ENCODE measurements at regions not wholly inside any gene's neighbourhood (a gene's known extent, or its start where the extent isn't known, plus 50 kb on each side); places are given as distances from the start of the nearest gene placed in this dataset.

DNA sequence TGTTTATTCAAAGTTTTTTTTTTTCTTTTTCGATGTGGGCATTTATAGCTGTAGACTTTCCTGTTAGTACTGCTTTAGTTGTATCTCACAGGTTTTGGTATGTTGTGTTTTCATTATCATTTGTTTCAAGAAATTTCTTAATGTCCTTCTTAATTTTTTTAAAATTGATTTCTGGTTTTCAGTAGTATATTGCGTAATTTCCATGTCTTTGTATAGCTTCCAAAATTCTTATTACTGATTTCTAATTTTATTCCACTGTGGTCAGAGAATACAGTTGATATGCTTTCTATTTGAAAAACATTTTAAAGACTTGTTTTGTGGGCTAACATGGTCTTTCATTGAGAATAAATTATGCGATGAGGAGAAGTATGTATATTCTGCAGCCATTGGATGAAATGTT lies 463.2 kb upstream of the B3GALT2 start:
- ChIA-PET POLR2A (no interaction called here), CTCF (no interaction called here)
- Histone ChIP-seq H2AFZ (ENCODE audit: low read depth, low read length) (no peak overlapping the region), H3K36me3 (ENCODE audit: control insufficient read depth in 2 of 2, extremely low read depth in 1 of 2, insufficient read depth in 2 of 2, low read length in 2 of 2) (no peaks in the 10 kb centered on the region), H3K9me3 (replicated peaks; ENCODE audit: control insufficient read depth, insufficient read depth, low read length) (no peaks in the 10 kb centered on the region), H3K4me1 (ENCODE audit: control insufficient read depth, extremely low read depth, insufficient read depth, low read length) (no peaks in the 10 kb centered on the region), H3K27me3 (ENCODE audit: control insufficient read depth in 2 of 2, insufficient read depth in 2 of 2, low read length in 2 of 2) (no peaks in the 10 kb centered on the region), H3K27ac (ENCODE audit: insufficient read depth, low read depth, low read length) (no peak overlapping the region), H3K9ac (replicated peaks; ENCODE audit: extremely low read depth, insufficient read depth, low read length) (no peak overlapping the region), H3K4me2 (ENCODE audit: insufficient read depth, low read length) (no peak overlapping the region), H4K20me1 (replicated peaks; ENCODE audit: control insufficient read depth, extremely low read depth, insufficient read depth, low read length) (no peaks in the 10 kb centered on the region), H3K4me3 (replicated peaks in 1 of 3; ENCODE audit: insufficient read depth in 1 of 3, low read depth in 1 of 3, low read length in 3 of 3) (no peak overlapping the region), H3K9me1 (replicated peaks; ENCODE audit: control insufficient read depth, extremely low read depth, insufficient read depth, low read length) (no peaks in the 10 kb centered on the region), H3K79me2 (ENCODE audit: control insufficient read depth, insufficient read depth, low read length) (no peaks in the 10 kb centered on the region)
- no TSS peak for BruUV-seq (replicated peaks)
- TF ChIP-seq, protein P1, sequence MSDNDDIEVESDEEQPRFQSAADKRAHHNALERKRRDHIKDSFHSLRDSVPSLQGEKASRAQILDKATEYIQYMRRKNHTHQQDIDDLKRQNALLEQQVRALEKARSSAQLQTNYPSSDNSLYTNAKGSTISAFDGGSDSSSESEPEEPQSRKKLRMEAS (IDR thresholded peaks at IDR 0.05; ENCODE audit: insufficient read depth, insufficient read length), result no peak
- TF ChIP-seq FOS (IDR thresholded peaks at IDR 0.05; ENCODE audit: borderline replicate concordance, insufficient read depth, low read length) (no peak), GATA2 (IDR thresholded peaks at IDR 0.05; ENCODE audit: insufficient read depth, insufficient read length, low read depth, low read length) (no peak), MYC (IDR thresholded peaks at IDR 0.05; ENCODE audit: low read depth, low read length) (no peak), EZH2 (IDR thresholded peaks at IDR 0.05; ENCODE audit: borderline replicate concordance, low read depth, low read length, severe bottlenecking) (no peak), POLR2A (IDR thresholded peaks at IDR 0.05; ENCODE audit: low read depth, low read length) (no peak), POLR2AphosphoS5 (IDR thresholded peaks at IDR 0.05; ENCODE audit: insufficient read depth, low read depth, low read length) (no peak)
- TF ChIP-seq, protein P2, sequence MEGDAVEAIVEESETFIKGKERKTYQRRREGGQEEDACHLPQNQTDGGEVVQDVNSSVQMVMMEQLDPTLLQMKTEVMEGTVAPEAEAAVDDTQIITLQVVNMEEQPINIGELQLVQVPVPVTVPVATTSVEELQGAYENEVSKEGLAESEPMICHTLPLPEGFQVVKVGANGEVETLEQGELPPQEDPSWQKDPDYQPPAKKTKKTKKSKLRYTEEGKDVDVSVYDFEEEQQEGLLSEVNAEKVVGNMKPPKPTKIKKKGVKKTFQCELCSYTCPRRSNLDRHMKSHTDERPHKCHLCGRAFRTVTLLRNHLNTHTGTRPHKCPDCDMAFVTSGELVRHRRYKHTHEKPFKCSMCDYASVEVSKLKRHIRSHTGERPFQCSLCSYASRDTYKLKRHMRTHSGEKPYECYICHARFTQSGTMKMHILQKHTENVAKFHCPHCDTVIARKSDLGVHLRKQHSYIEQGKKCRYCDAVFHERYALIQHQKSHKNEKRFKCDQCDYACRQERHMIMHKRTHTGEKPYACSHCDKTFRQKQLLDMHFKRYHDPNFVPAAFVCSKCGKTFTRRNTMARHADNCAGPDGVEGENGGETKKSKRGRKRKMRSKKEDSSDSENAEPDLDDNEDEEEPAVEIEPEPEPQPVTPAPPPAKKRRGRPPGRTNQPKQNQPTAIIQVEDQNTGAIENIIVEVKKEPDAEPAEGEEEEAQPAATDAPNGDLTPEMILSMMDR (IDR thresholded peaks at IDR 0.05; ENCODE audit: extremely low read depth in 1 of 2, insufficient read depth in 1 of 2, low read depth in 1 of 2, low read length in 2 of 2), result no peak
- intact Hi-C loops (cut with micrococcal nuclease) (no loop called here), dilution Hi-C loops (cut with MboI; ENCODE audit: extremely low pct_ligation_motif_present, low sequenced_read_pairs) (no loop called here)
- FAIRE-seq, result no peak
- DNase-seq (ENCODE audit: low read depth, low spot score), result no peak
